ENCODE measurements at regions not wholly inside any gene's neighbourhood (a gene's known extent, or its start where the extent isn't known, plus 50 kb on each side); places are given as distances from the start of the nearest gene placed in this dataset.

- TF ChIP-seq CTCF (IDR thresholded peaks at IDR 0.05) (no peak), EZH2 (IDR thresholded peaks at IDR 0.05; ENCODE audit: borderline replicate concordance, insufficient read depth, low read depth, low read length, poor library complexity, severe bottlenecking) (no peak)
Observed at GRCh38 chr2:143916781-143917180, 603.1 kb downstream of the ZEB2 start.
